Common myeloid progenitor, CD34-positive (primary cell): ENCODE measurements at regions not wholly inside any gene's neighbourhood (a gene's known extent, or its start where the extent isn't known, plus 50 kb on each side); places are given as distances from the start of the nearest gene placed in this dataset.

Experiments
- CTCF ChIA-PET: fragments of 350-600 bp; sonication (Branson Sonifier 250); formaldehyde crosslinking; loops from one replicate; lab custom pipeline; 2021; ENCODE audit warnings: antibody characterized with exemption; lab: Charles Lee
- POLR2A ChIA-PET: fragments of 350-600 bp; sonication (Branson Sonifier 250); formaldehyde crosslinking; loops from one replicate; lab custom pipeline; 2021; ENCODE audit warnings: antibody characterized with exemption; lab: Charles Lee
- DNase-seq, 3 donors: peaks; one replicate each; pipeline versions ENCODE4 v3.0.0 to v3.0.0-alpha.2; 2013
- H3K27ac ChIP-seq, 2 experiments: 1 replicate in 1 of 2; 2 replicates in 1 of 2; pipeline ENCODE4 v1.7.0; 2013; ENCODE audit warnings: inconsistent platforms in 2 of 2, low read length in 2 of 2, mild to moderate bottlenecking in 2 of 2, low read depth in 1 of 2, moderate library complexity in 1 of 2; ENCODE audit not compliant: severe bottlenecking in 2 of 2, insufficient read depth in 1 of 2, poor library complexity in 1 of 2
- H3K27me3 ChIP-seq, 5 experiments: replicated peaks in 2 of 5; 1 replicate in 3 of 5; 2 replicates in 2 of 5; pipeline versions ENCODE4 v1.6.1 to v1.7.0; 2013; ENCODE audit warnings: low read length in 4 of 5, mild to moderate bottlenecking in 2 of 5, moderate library complexity in 2 of 5, inconsistent platforms in 1 of 5; ENCODE audit not compliant: insufficient read depth in 5 of 5, control insufficient read depth in 4 of 5
- H3K36me3 ChIP-seq, 4 experiments: 1 replicate in 2 of 4; 2 replicates in 2 of 4; pipeline versions ENCODE4 v1.6.1 to v1.7.0; 2013; ENCODE audit warnings: low read length in 3 of 4, control low read depth in 1 of 4, mild to moderate bottlenecking in 1 of 4; ENCODE audit not compliant: control insufficient read depth in 4 of 4, insufficient read depth in 4 of 4
- H3K4me1 ChIP-seq, 4 experiments: 1 replicate in 3 of 4; 2 replicates in 1 of 4; pipeline versions ENCODE4 v1.6.1 to v1.7.1; 2013; ENCODE audit warnings: low read length in 3 of 4, mild to moderate bottlenecking in 3 of 4, control low read depth in 1 of 4, inconsistent platforms in 1 of 4, moderate library complexity in 1 of 4; ENCODE audit not compliant: control insufficient read depth in 4 of 4, insufficient read depth in 4 of 4; ENCODE audit errors: control extremely low read depth in 1 of 4
- H3K4me3 ChIP-seq, 7 experiments: 1 replicate in 4 of 7; 2 replicates in 3 of 7; pipeline versions ENCODE4 v1.5.1 to v1.7.0; 2013; ENCODE audit warnings: mild to moderate bottlenecking in 7 of 7, low read length in 6 of 7, moderate library complexity in 6 of 7, inconsistent platforms in 2 of 7, low read depth in 2 of 7, control low read depth in 1 of 7; ENCODE audit not compliant: insufficient read depth in 4 of 7, control insufficient read depth in 1 of 7; ENCODE audit errors: extremely low read depth in 1 of 7
- H3K9me3 ChIP-seq, 5 experiments: 1 replicate in 4 of 5; 2 replicates in 1 of 5; pipeline versions ENCODE4 v1.6.1 to v1.7.1; 2013; ENCODE audit warnings: low read length in 4 of 5, mild to moderate bottlenecking in 2 of 5, inconsistent platforms in 1 of 5, low read depth in 1 of 5, moderate library complexity in 1 of 5; ENCODE audit not compliant: control insufficient read depth in 4 of 5, insufficient read depth in 2 of 5; ENCODE audit errors: control extremely low read depth in 1 of 5
- WGBS: methylation state at CpG from one replicate; pipeline ENCODE4 v1.1.5; 2013; ENCODE audit not compliant: insufficient coverage; 5-methylcytosine and 5-hydroxymethylcytosine counted together

DNA sequence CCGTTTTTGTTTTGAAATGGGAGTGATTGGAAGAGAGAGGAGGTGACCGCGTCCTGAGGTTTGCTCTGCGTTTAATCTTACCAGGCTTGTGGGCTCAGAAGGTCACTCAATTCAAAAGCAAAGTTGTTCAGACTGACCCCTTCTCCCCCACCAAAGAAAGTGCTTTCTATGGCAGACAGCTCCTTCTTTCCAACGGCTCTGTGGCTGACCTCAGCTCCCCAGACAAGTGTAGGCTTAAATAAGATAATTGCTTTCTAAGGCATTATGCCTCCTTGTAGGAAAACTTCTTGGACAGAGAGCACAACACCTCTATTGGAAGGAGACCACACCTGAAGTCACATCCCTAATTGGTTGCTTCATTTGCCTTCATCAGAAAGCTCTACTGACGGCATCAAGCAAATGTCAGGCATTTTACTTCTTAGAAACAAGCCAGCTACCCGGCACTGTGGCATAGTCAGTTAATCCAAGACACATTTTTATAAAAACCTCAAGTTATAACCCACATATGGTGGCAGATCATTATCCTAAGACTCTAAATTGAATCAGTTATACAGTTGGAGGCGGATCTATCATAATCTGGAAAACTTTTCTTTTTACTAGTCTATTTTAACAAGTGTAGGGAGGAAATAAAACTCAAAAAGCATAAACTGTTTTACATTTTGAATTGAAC is 94.9 kb downstream of the TMEM174 start:
- Histone ChIP-seq H3K9me3 (peaks cover 0 to 1% (median 0%) of the 10 kb centered on the region in 5 experiments), H3K36me3 (no peaks in the 10 kb centered on the region), H3K27ac (no peak overlapping the region), H3K4me3 (no peak overlapping the region), H3K4me1 (no peaks in the 10 kb centered on the region), H3K27me3 (peaks cover 11 to 58% (median 17%) of the 10 kb centered on the region in 5 experiments)
- ChIA-PET CTCF (no interaction called here), POLR2A (no interaction called here)
- DNase-seq = no peak
- 77% methylated on average over 4 of the region's 8 CpGs for WGBS

DNA sequence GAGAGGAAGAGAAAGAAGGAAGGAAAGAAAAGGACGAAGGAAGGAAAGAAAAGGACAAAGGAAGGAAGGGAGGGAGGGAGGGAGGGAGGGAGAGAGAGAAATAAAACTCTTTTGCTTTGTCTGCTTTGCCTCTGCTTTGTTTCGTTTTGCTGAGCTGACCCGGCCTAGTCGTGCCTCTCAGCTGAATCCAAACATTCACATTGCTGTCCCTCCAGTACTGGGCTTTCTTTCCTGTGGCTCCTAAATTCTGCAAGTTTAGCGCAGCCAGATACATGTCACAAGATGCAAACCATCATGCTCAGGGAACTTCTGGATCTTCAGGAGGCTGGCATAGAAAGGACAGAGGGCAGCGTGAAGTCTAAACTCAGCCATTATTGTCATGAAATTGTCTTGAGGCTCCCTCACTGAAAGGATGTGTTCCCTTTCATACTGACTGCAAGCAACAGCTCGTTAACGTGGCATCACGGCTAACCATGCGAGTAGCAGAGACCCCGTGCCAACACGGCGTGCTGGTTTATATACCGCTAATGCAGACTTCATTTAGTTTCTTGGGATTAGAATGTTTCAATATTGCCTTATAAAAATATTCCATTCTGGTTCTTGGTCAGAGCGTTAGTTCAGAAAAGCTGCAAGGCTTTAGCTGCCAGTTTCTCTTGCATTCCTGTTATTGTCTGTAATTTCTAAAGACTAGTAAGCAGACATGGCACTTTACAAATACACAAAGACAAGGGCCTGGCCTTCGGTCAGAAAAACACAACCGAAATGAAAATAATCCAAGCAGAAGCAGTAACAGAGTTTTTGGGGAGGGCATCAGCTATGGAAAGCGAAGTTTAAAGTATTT is 94.2 kb downstream of the TMEM174 start:
- no peaks in the 10 kb centered on the region for H3K4me1 ChIP-seq
- H3K27me3 ChIP-seq = peaks cover 12 to 60% (median 15%) of the 10 kb centered on the region in 5 experiments
- no peak overlapping the region for H3K4me3 ChIP-seq
- CTCF ChIA-PET = no interaction called here
- H3K27ac ChIP-seq = no peak overlapping the region
- no peaks in the 10 kb centered on the region for H3K36me3 ChIP-seq
- no peak for DNase-seq
- 45% methylated on average over 13 of the region's 18 CpGs for WGBS
- POLR2A ChIA-PET = no interaction called here
- peaks cover 0 to 1% (median 0%) of the 10 kb centered on the region in 5 experiments for H3K9me3 ChIP-seq

DNA sequence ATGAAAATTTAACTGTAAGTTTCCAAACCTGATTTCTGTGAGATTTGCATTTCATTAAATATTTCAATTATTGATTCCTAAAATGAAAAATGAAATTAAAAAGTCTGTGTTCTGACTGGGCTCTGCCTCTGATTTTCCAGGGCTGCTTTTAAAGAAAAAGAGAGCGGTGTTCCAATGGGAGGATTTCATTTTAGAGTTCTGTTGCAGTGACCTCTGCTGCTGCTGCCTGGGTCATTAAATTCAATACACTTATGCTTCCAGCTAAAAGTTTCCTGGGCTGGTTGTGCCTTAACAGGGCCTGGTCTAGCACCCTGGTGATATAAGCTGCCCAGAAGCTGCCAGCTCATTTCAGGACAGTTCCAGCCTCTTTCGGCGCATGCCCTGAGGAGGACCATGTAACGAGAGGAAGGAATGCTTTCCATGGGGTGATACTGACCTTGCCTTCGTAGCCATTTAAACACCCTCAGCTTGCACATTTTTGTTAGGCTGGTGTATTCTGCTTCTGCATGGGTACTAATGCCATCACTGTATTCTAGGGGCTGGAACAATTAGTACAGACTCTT is 93.3 kb downstream of the TMEM174 start:
- CTCF ChIA-PET = no interaction called here
- DNase-seq = no peak

DNA sequence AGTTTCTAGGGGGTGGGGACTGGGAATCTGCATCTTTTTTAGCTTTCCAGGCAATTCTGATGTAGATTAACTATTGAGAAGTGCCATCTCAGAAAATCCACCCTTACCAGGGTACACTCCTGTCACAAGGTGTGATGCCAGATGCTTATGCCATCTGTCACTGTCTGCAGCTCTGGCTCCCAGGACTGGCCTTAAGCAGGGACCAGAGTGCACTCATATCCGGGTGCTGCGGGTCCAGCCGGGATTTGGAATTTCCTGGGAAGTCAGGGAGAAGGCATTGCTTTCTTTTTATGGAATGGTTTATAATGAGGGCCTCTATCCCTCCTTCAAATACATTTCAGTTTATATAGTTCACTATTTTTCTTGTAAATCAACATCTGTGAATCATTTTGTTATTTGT is 92.6 kb downstream of the TMEM174 start:
- CTCF ChIA-PET = no interaction called here

More for the DNA sequence above, 93.3 kb downstream of the TMEM174 start:
- H3K27me3 ChIP-seq = peaks cover 13 to 64% (median 15%) of the 10 kb centered on the region in 5 experiments
- H3K4me1 ChIP-seq = no peaks in the 10 kb centered on the region
- POLR2A ChIA-PET = no interaction called here
- H3K36me3 ChIP-seq = no peaks in the 10 kb centered on the region
- 92% methylated on average over 4 of the region's 5 CpGs for WGBS
- H3K9me3 ChIP-seq = no peaks in the 10 kb centered on the region
- H3K27ac ChIP-seq = no peak overlapping the region
- no peak overlapping the region for H3K4me3 ChIP-seq

DNA sequence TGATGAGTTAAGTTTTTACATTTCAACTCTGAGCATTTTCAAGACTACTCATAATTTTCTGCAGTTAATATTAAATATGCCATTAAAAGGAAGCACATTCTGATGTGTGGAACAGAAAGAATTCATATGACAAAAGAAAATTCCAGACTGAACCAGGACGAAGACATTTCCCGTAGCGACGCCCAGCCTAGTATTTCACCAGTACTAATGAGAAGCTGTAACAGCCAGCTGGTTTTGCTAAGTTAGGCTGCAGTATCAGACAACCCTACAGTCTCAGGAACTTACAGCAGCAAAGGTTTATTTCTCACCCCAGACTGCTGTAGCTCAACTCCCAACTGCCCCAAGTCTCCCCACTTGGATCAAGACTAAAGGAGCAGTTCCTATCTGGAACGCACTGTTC is 91.6 kb downstream of the TMEM174 start:
- WGBS = 88% methylated on average over 5 of the region's 5 CpGs
- no peak for DNase-seq
- Histone ChIP-seq H3K4me3 (no peak overlapping the region), H3K36me3 (no peaks in the 10 kb centered on the region), H3K27me3 (peaks cover 13 to 65% (median 16%) of the 10 kb centered on the region in 5 experiments), H3K4me1 (no peaks in the 10 kb centered on the region), H3K9me3 (peaks cover 0 to 5% (median 0%) of the 10 kb centered on the region in 5 experiments), H3K27ac (no peak overlapping the region)
- ChIA-PET CTCF (interaction anchor here (0.5 kb wide), 1 partner anchor 273 kb away, joined by 3 read pairs; no protein-coding TSS in a partner anchor), POLR2A (no interaction called here)

More for the DNA sequence above, 92.6 kb downstream of the TMEM174 start:
- H3K4me3 ChIP-seq = no peak overlapping the region
- H3K36me3 ChIP-seq = no peaks in the 10 kb centered on the region
- H3K27ac ChIP-seq = no peak overlapping the region
- no peaks in the 10 kb centered on the region for H3K4me1 ChIP-seq
- WGBS = no CpG with 5 or more reads among the region's 3 CpGs
- peaks cover 13 to 70% (median 16%) of the 10 kb centered on the region in 5 experiments for H3K27me3 ChIP-seq
- POLR2A ChIA-PET = no interaction called here
- no peak for DNase-seq
- H3K9me3 ChIP-seq = peaks cover 0 to 2% (median 0%) of the 10 kb centered on the region in 5 experiments

DNA sequence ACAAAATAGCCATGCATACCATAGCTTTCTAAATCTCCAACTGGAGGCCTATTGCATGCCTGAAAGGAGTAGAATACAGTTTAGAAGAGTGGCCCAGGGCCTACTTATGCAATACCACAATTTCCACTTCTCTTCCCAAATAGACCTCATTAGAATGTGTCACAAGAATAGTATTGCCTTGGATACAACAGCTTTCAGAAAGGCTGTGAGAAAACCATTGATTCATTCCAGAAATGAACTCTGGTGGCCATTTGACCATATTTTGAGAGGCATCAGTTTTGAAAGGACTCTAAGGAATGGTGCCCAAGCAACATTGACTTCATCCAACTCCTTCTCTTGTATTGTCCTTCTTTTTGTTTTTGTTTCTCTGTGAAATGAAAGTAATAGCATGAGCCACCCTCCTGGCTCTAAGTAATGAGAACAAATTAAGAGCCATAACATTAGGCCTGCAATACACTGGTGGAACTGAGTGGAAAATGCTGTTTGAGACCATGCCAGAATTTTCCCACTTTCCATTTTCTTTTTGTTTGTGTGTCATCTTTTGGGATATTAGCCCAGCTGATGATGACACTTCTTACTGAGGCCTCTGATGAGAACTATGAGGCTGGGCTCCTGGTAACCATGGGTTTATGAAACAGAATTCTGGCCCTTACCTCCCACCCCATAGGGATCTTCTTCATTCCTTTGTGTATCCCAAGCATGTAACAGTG is 90.2 kb downstream of the TMEM174 start:
- Histone ChIP-seq H3K9me3 (peaks cover 0 to 5% (median 0%) of the 10 kb centered on the region in 5 experiments), H3K4me1 (no peaks in the 10 kb centered on the region), H3K4me3 (no peak overlapping the region), H3K27ac (no peak overlapping the region), H3K27me3 (peaks cover 11 to 56% (median 16%) of the 10 kb centered on the region in 5 experiments), H3K36me3 (no peaks in the 10 kb centered on the region)
- DNase-seq = no peak
- ChIA-PET POLR2A (no interaction called here), CTCF (no interaction called here)
